ENCODE measurements at regions not wholly inside any gene's neighbourhood (a gene's known extent, or its start where the extent isn't known, plus 50 kb on each side); places are given as distances from the start of the nearest gene placed in this dataset.
"Not testable (repeated sequence)": the region's sequence is repeated elsewhere in the genome, so short reads cannot be mapped to it uniquely, and the experiment has no call there.

DNA sequence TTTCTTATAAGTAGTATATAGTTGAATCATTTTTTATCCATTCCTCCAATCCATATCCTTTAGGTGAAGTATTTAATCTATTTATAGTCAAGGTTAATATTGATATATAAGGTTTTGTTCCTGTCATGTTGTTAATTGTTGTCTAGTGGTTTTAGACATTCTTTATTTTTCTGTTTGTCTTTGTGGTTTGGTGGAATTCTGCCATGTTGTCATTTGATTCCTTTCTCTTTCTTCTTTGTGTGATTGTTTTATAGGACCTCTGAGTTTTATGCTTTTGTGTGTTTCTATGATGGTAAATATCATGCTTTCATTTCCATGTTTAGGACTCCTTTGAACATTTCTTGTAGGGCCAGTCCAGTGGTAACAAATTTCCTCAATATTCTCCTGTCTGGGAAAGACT, 450.3 kb upstream of the BTBD3 start:
- no peak for DNase-seq (ENCODE audit: extremely low read depth, low read depth, low spot score)

DNA sequence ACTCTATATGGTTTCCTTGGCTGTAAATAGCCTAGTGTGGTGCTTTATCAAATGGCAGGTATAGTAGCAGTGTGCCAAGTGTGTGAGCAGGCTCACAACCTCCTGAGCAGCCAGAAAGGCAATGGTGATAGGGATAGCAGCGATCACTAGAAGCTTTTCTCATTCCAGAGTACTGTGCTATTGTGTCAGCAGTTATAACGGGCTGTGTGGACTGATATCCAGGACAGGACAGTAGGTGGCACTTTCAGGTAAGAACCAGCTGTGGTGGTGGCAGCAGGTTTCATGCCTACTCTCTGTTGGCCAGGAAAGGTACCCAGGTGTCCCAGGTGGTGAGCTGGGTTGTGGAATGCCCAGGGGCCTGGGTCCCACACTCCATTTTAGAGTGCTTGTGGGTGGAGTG, 448.8 kb upstream of the BTBD3 start:
- DNase-seq (ENCODE audit: extremely low read depth, low read depth, low spot score) = no peak

GRCh38 chr20:11469795-11470435, 447.8 kb upstream of the BTBD3 start:
- DNase-seq (ENCODE audit: extremely low read depth, low read depth, low spot score) = no peak

DNA sequence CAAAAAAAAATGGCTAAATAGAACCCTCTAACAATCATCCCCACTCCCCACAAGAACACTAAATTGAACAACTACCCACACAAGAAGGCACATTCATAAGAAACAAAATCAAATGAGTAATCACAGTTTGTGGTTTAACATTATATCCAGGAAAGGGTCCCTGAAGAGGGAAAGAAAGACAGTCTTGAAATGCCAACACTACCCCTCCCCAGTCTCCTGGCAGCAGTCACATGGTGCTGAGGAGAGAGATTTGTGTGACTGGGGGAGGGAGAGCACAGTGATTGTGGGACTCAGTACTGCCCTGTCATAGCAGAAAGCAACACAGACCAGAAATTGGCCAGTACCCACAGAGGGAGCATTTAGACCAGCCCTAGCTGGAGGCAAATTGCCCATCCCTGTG, 443.7 kb upstream of the BTBD3 start:
- no peak for DNase-seq (ENCODE audit: extremely low read depth, low read depth, low spot score)

DNA sequence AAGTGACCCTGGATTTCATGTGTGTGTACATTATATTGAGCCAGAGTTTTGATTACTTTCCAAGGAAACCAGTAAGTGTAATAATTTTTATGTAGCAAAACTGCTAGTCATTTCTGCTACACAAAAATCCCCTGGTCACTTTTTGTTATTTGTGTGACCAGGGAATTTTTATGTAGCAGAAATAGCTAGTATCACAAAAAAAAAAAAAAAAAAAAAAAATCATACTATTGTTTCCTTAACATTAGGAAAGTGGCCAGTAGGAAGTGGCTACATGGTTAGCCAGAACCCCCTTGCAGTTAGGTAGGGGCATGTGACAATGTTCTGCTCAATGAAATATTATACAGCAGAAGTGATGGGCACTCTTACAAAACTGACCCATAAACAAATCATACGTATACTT, 434.0 kb upstream of the BTBD3 start:
- no peak for DNase-seq (ENCODE audit: extremely low read depth, low read depth, low spot score)

DNA sequence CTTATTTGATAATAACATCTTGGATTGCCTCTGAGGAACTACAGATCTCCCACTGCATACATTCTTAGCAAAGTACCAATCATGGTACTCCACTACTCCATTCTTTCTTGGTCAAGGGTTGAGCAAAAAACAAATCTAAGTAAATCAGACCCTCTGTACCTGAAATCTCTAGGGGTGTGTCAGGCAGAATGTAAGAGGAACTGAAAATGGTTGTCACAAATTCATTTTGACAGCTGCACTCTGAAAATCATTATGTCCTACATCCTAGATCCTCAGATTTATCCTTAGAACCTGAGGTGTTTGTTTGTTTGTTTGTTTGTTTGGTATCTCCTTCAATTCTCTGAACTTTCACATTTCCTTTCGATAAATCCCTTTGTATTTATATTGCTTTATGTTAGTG, 433.2 kb upstream of the BTBD3 start:
- DNase-seq (ENCODE audit: extremely low read depth, low read depth, low spot score) = no peak

DNA sequence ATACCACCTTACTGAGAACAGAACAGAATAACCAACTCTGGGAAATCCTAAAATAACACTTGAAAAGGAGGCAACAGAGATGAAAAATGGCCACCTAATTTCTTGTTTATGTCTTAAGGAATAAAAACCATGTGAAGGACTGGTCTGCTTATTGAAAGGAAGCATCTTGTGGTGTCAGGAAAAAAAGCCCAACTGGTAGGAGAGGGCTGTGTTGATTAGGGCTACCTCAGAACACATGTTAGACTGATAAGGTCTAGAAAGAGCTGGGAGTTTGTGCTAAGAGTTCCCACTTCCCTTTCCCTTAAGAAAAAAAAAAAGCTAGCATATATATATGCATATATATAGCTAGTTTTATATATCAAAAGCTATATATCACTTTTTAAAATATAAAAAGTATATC, 425.3 kb upstream of the BTBD3 start:
- DNase-seq (ENCODE audit: extremely low read depth, low read depth, low spot score) = no peak

DNA sequence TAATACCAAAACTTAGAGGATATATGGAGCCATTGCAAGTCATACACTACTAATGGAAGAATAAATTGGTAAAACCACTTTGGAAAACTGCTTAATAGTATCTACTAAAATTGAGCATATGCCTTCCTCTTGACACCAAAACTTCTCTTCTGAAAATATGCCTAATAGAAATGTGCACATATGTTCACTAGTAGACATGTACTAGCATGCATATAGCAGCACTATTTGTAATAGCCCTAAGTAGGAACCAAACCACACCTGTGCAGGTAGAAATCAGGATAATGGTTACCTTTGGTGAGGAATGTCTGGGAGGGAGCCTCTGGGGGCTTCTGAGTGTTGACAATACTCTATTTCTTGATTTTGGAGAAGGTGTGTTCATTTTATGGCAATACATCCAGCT, 424.8 kb upstream of the BTBD3 start:
- DNase-seq (ENCODE audit: extremely low read depth, low read depth, low spot score) = no peak

DNA sequence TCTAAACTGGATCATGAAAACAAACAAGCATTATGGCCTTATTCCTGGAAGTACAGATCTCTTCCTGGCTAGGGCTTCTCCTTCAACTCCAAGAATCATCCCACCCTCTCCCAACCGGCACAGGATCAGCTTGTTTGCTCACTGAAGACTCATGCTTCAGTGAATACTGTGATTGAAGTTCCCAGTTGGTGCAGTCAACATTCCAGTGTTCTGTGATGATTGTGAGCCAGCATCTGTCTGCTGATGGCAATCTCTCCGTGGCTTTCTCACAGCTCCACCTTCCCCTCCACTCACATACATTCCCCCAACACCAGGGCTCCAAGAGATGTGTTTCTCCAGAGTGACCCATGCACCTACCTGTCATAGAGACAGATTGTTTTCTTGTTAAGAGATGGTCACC, 421.3 kb upstream of the BTBD3 start:
- no peak for DNase-seq (ENCODE audit: extremely low read depth, low read depth, low spot score)

DNA sequence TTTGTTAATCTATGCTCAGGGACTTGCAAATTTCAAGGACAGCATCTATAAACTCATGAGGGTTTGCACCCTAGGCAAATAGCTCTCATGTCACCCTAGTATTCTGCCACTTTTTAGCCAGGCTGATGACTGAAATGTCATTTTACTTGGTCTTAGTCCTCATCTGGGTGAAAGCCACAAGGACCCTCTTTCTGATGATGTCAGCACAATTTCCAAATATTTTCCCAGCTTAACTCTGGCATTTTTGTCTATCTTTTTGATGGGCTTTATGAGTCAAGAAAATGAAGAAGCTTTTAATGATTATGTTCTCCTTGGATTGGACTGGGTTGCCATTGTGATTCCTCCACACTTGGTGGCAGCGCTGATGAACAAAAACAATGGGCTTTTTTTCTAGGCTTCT, 420.1 kb upstream of the BTBD3 start:
- no peak for DNase-seq (ENCODE audit: extremely low read depth, low read depth, low spot score)

DNA sequence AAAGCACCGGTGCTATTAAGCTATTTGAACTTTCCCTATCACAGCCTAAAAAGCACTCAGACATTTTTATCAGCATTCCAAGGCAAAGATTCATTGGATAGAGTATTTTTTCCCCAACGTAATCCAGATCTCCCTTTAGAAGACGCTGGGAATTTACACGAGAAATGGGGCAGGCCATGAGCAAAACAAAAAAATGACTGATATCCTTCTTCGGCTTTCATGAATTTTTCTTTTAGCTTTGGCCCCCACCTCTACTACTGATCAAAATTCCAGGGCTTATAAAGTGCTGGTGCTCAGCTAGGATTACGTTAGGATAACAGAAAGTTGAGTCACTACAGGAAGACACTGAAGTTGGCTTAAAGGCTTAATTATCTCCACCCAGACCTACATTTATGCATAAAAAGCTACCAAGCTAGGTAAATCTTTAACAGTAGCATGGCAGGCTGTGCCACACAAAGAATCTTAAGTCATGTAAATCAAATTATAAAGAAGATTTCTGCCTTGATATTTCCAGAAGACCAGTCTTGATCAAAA, 418.5 kb upstream of the BTBD3 start:
- no peak for DNase-seq (ENCODE audit: extremely low read depth, low read depth, low spot score)

GRCh38 chr20:11502061-11502460, 415.6 kb upstream of the BTBD3 start:
- DNase-seq (ENCODE audit: extremely low read depth, low read depth, low spot score) = no peak

DNA sequence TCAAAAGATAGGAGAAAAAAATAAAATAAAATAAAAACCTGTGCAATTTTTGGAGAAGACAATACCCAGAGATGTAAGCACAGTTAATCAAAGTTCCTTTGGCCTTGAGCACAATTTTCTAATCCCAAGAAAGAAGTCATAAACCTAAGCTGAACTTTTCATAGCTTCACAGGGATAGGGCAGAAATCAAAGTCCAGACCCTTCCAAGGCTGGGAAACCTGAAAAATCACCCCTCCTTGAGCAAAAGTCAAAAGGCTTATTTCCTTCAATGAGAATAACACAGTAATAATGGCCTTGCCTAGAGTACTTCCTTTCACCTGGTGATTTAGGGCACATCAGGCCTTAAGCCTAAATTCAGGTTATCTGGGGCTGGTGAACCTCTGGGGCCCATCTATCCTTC, 415.0 kb upstream of the BTBD3 start:
- DNase-seq (ENCODE audit: extremely low read depth, low read depth, low spot score) = no peak

- DNase-seq (ENCODE audit: extremely low read depth, low read depth, low spot score) = no peak
Measured at GRCh38 chr20:11509776-11510175, 407.9 kb upstream of the BTBD3 start.

GRCh38 chr20:11511821-11512220, 405.9 kb upstream of the BTBD3 start:
- DNase-seq (ENCODE audit: extremely low read depth, low read depth, low spot score) = no peak

DNA sequence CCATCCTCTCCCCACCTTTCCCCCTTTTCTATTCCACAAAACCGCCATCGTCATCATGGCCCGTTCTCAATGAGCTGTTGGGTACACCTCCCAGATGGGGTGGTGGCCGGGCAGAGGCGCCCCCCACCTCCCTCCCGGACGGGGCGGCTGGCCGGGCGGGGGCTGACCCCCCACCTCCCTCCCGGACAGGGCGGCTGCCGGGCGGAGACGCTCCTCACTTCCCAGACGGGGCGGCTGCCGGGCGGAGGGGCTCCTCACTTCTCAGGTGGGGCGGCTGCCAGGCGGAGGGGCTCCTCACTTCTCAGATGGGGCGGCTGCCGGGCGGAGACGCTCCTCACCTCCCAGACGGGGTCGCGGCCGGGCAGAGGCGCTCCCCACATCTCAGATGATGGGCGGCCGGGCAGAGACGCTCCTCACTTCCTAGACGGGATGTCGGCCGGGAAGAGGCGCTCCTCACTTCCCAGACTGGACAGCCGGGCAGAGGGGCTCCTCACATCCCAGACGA, 404.4 kb upstream of the BTBD3 start:
- not testable (repeated sequence) for DNase-seq (ENCODE audit: extremely low read depth, low read depth, low spot score)

DNA sequence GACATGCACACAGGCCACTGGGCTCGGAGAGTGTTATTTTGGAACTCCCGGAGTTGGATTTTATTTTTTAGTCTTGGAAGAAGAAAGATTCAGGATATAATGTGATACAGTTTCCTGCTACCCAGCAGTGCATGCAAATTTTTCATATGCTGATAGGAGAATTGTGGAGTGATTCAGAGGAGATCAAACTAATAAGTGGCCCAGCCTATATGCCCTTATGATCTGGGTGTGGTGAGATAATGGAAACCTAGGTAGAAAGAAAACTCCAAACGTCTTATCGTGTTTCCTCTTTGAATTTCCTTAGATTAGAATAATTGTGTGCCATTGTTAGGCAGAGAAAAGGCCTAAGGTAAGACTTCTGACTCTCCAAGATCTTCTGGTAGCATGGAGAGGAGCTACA, 401.2 kb upstream of the BTBD3 start:
- no peak for DNase-seq (ENCODE audit: extremely low read depth, low read depth, low spot score)

GRCh38 chr20:11520596-11520995, 397.1 kb upstream of the BTBD3 start:
- no peak for DNase-seq (ENCODE audit: extremely low read depth, low read depth, low spot score)

GRCh38 chr20:11521476-11522365, 396.0 kb upstream of the BTBD3 start:
- no peak for DNase-seq (ENCODE audit: extremely low read depth, low read depth, low spot score)

- DNase-seq (ENCODE audit: extremely low read depth, low read depth, low spot score) = no peak
Measured at GRCh38 chr20:11522366-11522741, 395.3 kb upstream of the BTBD3 start.

DNA sequence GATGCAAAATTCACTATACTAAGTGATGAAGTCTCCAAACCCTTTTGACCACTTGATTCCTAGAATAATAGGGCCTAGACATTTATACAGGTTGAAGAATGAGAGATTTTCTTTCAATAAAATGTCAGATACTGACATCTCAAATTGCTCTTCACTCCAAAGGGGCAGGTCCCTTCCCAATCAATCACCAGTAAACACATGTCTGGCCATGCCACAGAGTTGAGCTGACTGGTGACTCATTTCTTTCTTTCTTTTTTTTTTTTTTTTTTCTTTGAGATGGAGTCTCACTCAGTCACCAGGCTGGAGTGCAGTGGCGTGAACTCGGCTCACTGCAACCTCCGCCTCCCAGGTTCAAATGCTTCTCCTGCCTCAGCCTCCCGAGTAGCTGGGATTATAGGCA, 388.6 kb upstream of the BTBD3 start:
- DNase-seq (ENCODE audit: extremely low read depth, low read depth, low spot score) = no peak

GRCh38 chr20:11537032-11537431, 380.7 kb upstream of the BTBD3 start:
- DNase-seq (ENCODE audit: extremely low read depth, low read depth, low spot score) = no peak
